OCI-M1 (cell line): ENCODE measurements at regions not wholly inside any gene's neighbourhood (a gene's known extent, or its start where the extent isn't known, plus 50 kb on each side); places are given as distances from the start of the nearest gene placed in this dataset.
A peak's percentile ranks its signal among the peaks of the same experiment; 100 is the strongest.

Experiments used
- DNase-seq: peaks from one replicate; lab custom pipeline; 2025; lab: John Stamatoyannopoulos, UW

- no peak for DNase-seq
Measured at GRCh38 chr6:54646069-54646950, 200.3 kb upstream of the FAM83B start.

- DNase-seq, result peak; percentile 25
Measured at GRCh38 chr6:54646951-54647664, 199.5 kb upstream of the FAM83B start.

GRCh38 chr6:54654381-54654780 lies 192.2 kb upstream of the FAM83B start:
- DNase-seq, result no peak

GRCh38 chr6:54655162-54655561 lies 191.4 kb upstream of the FAM83B start:
- no peak for DNase-seq

GRCh38 chr6:54665278-54665677 lies 181.3 kb upstream of the FAM83B start:
- no peak for DNase-seq

- no peak for DNase-seq
Measured at GRCh38 chr6:54680531-54680930, 166.0 kb upstream of the FAM83B start.

GRCh38 chr6:54681267-54681666 lies 165.3 kb upstream of the FAM83B start:
- peak; percentile 45 for DNase-seq

- DNase-seq, result peak; percentile 42
Measured at GRCh38 chr6:54681987-54682386, 164.6 kb upstream of the FAM83B start.

GRCh38 chr6:54689620-54690019 lies 157.0 kb upstream of the FAM83B start:
- no peak for DNase-seq

GRCh38 chr6:54690596-54690995 lies 156.0 kb upstream of the FAM83B start:
- no peak for DNase-seq

GRCh38 chr6:54694928-54695532 lies 151.5 kb upstream of the FAM83B start:
- DNase-seq, result no peak

- peak; percentile 65 for DNase-seq
Measured at GRCh38 chr6:54695815-54696214, 150.8 kb upstream of the FAM83B start.

- DNase-seq, result peak; percentile 72
Measured at GRCh38 chr6:54697424-54697823, 149.1 kb upstream of the FAM83B start.

GRCh38 chr6:54698974-54699373 lies 147.6 kb upstream of the FAM83B start:
- DNase-seq, result peak; percentile 49

GRCh38 chr6:54700158-54700557 lies 146.4 kb upstream of the FAM83B start:
- DNase-seq, result no peak

GRCh38 chr6:54702772-54703171 lies 143.8 kb upstream of the FAM83B start:
- DNase-seq, result no peak

GRCh38 chr6:54706391-54706790 lies 140.2 kb upstream of the FAM83B start:
- no peak for DNase-seq

- no peak for DNase-seq
Measured at GRCh38 chr6:54706844-54707605, 139.5 kb upstream of the FAM83B start.

GRCh38 chr6:54710456-54710855 lies 136.1 kb upstream of the FAM83B start:
- no peak for DNase-seq

- no peak for DNase-seq
Measured at GRCh38 chr6:54716010-54716409, 130.6 kb upstream of the FAM83B start.

GRCh38 chr6:54716877-54717276 lies 129.7 kb upstream of the FAM83B start:
- no peak for DNase-seq

GRCh38 chr6:54717849-54718455 lies 128.6 kb upstream of the FAM83B start:
- DNase-seq, result peak; percentile 81
